Mesodermal cell (in vitro differentiated cells): ENCODE measurements at regions not wholly inside any gene's neighbourhood (a gene's known extent, or its start where the extent isn't known, plus 50 kb on each side); places are given as distances from the start of the nearest gene placed in this dataset.
"Not testable (repeated sequence)": the region's sequence is repeated elsewhere in the genome, so short reads cannot be mapped to it uniquely, and the experiment has no call there.

Experiments used
- H3K27ac ChIP-seq: 2 replicates; pipeline ENCODE4 v1.7.0; 2013; ENCODE audit warnings: mild to moderate bottlenecking, low read depth, low read length, moderate library complexity; ENCODE audit not compliant: severe bottlenecking
- H3K36me3 ChIP-seq: 2 replicates; pipeline ENCODE4 v1.7.1; 2013; ENCODE audit warnings: mild to moderate bottlenecking, low read length, moderate library complexity; ENCODE audit not compliant: control insufficient read depth, insufficient read depth
- H3K4me1 ChIP-seq: one replicate; pipeline ENCODE4 v1.7.1; 2013; ENCODE audit warnings: mild to moderate bottlenecking, low read length; ENCODE audit not compliant: insufficient read depth, control insufficient read depth, poor library complexity, severe bottlenecking
- H3K4me3 ChIP-seq: 2 replicates; pipeline ENCODE4 v1.7.0; 2013; ENCODE audit warnings: low read length, control low read depth, mild to moderate bottlenecking; ENCODE audit not compliant: insufficient read depth, poor library complexity, severe bottlenecking; ENCODE audit errors: extremely low read depth
- H3K9me3 ChIP-seq: 2 replicates; pipeline ENCODE4 v1.7.1; 2013; ENCODE audit warnings: mild to moderate bottlenecking, low read length, moderate library complexity; ENCODE audit not compliant: control insufficient read depth
- WGBS, 2 experiments: methylation state at CpG; one replicate each; pipeline ENCODE4 v1.1.5; 2013; ENCODE audit warnings: missing lambda C conversion rate in 2 of 2; ENCODE audit not compliant: insufficient coverage in 2 of 2; 5-methylcytosine and 5-hydroxymethylcytosine counted together

DNA sequence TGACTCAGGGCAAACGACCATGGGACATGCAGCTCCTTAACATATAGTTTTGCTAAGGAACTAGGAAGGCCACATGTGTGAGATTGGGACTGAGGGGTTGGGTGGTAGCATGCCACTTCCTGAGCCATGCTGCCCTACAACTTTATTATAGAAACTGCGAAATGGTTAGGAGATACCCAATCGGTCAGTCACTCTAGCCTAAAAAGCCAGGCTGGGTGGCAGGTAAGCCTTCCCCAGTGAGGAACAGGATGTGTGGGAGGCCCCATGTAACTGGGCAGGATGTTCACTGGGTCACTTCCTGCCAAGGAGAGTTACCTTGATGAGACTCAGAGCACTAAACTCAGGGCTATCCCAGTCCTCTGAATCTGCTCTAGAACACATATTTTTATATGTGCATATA, 123.5 kb downstream of the MAP3K7 start:
- H3K9me3 ChIP-seq = peaks cover 7% of the 10 kb centered on the region
- no peaks in the 10 kb centered on the region for H3K36me3 ChIP-seq
- H3K4me3 ChIP-seq = no peak overlapping the region
- WGBS, 2 experiments = 100% methylated on average over 2 of the region's 3 CpGs
- H3K27ac ChIP-seq = no peak overlapping the region
- H3K4me1 ChIP-seq = peaks cover 17% of the 10 kb centered on the region

DNA sequence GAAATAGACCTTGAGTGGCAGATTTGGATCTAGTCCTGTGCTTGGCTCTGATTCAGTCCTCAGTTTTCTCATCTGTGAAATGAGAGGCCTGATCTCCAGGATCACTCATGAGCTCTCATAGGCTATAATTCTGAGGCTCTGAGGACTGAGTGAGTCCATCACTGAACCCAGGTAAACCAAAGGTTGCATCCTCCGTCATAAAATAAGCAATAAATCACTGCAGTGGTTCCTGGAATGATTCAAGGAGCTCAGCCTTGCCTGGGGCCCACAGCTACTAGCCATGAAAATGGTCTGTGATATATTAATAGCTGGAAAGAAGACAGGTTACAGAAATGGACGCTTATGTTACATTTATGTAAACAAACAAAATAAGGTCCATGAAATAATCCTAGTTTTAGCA, 124.8 kb downstream of the MAP3K7 start:
- Histone ChIP-seq H3K27ac (no peak overlapping the region), H3K36me3 (no peaks in the 10 kb centered on the region)
- 100% methylated on average over 1 of the region's 2 CpGs; no CpG with 5 or more reads in 1 of the 2 experiments for WGBS, 2 experiments

DNA sequence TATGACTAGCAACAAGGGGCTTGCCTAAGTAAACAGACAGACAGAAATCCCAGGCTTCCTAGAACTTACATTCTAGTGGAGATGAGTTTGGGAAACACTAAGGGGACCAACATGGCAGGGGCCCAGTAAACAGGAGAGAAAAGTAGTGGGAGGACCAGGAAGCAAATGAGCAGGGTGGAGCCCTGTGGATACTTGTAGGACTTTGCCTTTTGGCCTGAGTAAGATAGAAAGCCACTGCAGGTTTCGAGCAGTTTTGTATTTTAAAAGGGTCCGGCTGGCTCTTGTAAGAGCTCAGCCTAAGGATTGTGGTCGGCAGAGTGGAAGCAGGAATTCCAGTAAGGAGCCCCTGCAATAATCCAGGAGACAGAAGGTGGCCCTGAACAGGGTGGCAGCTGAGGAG, 125.5 kb downstream of the MAP3K7 start:
- H3K9me3 ChIP-seq = peaks cover 7% of the 10 kb centered on the region
- 88 to 100% methylated on average over 2 to 3 of the region's 3 CpGs for WGBS, 2 experiments

More for the DNA sequence above, 124.8 kb downstream of the MAP3K7 start:
- H3K4me1 ChIP-seq = peaks cover 15% of the 10 kb centered on the region
- H3K4me3 ChIP-seq = no peak overlapping the region
- peaks cover 7% of the 10 kb centered on the region for H3K9me3 ChIP-seq

DNA sequence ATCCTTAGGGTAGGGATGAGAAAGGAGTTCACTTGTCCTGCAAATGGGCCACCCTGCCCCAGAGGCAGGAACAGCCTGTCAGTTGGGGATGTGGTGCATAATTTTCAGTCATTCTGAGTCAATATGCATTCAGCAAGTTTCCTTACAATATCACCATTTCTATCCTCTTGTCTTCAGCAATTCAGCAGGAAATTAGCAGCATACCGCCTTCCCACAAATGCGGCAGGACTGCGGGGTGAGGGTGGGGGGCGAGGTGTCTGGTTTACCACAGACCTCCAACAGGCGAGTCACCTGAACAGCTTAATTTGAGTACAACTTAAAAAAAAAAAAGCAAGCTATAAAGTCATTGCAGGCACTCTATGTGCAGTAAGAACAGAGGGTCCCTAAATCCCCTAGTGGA, 126.8 kb downstream of the MAP3K7 start:
- Histone ChIP-seq H3K4me1 (peaks cover 3% of the 10 kb centered on the region), H3K36me3 (no peaks in the 10 kb centered on the region), H3K4me3 (no peak overlapping the region), H3K9me3 (peaks cover 7% of the 10 kb centered on the region), H3K27ac (no peak overlapping the region)
- 89 to 95% methylated on average over 3 to 4 of the region's 5 CpGs for WGBS, 2 experiments

More for the DNA sequence above, 125.5 kb downstream of the MAP3K7 start:
- Histone ChIP-seq H3K36me3 (no peaks in the 10 kb centered on the region), H3K27ac (no peak overlapping the region), H3K4me3 (no peak overlapping the region), H3K4me1 (peaks cover 8% of the 10 kb centered on the region)

DNA sequence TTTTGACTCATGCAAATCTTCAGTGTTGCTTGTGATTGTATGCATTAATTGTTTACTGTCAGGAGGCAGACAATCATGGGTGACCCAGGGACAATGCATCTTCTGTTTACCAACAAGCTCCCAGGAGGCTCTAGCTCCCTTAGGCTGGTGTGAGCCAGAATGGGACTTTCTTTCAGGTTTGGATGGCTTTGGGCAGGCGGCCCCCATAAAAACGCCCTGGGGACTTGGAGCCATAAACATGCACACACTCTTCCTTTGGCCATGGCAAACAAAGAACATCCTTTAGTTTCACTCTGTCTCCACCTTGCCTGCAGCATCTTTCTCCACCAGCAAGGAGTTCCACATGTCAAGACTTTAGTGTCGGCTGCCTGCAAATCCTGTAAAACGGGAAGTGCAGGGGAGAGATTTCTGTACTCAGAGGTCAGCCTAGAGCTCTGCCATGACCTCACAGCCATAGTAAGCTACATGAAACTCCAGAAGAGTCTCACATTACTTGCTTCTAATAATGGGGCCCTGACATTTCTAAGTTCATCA, 127.6 kb downstream of the MAP3K7 start:
- Histone ChIP-seq H3K9me3 (peaks cover 7% of the 10 kb centered on the region), H3K27ac (no peak overlapping the region), H3K4me3 (no peak overlapping the region), H3K4me1 (peaks cover 3% of the 10 kb centered on the region), H3K36me3 (no peaks in the 10 kb centered on the region)
- WGBS, 2 experiments = 86 to 88% methylated on average over 3 of the region's 4 CpGs

DNA sequence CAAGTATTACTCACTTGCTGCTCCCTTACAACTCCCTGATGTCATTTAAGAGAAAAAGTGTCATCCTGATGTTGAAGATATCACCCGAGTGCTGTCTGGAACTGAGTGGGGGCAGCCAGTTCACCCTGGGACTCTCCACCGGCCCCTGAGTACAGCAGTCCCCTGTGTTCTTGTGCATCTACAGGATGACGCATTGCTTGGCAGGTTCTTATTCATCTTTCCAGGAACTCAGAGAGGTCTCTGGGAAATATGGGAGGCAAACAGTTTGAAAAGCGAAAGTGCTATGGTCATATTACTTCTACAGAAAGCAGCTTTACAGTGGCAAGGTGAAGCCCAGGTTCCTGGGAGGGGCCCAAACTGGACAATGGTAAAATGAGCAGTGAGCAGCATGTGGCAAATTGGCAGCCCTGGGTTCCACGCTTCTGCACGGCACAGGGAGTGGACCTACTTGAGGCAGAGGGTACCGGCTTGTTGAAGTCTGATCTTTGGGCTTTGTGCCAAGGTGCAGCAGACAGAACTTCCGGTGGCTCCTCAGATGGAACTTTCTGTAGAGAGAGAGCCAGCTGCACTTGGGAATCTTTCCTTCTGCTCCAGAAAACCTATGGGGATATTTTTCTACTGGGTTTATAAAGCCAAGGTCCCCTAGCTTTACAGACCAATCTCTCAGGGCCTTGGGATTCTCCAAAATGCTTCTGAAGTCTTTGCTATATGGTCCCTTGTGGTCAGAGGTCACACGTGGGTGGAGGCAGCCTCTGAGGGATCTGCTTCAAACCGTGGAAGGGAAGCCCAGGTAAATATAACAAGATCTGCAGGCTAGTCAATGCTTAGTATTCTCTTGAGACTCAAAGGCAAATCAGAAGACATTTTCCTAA, 128.3 kb downstream of the MAP3K7 start:
- Histone ChIP-seq H3K9me3 (peaks cover 7% of the 10 kb centered on the region), H3K4me3 (no peak overlapping the region), H3K4me1 (peaks cover 3% of the 10 kb centered on the region), H3K27ac (no peak overlapping the region), H3K36me3 (no peaks in the 10 kb centered on the region)
- 90 to 91% methylated on average over 8 to 9 of the region's 10 CpGs for WGBS, 2 experiments

DNA sequence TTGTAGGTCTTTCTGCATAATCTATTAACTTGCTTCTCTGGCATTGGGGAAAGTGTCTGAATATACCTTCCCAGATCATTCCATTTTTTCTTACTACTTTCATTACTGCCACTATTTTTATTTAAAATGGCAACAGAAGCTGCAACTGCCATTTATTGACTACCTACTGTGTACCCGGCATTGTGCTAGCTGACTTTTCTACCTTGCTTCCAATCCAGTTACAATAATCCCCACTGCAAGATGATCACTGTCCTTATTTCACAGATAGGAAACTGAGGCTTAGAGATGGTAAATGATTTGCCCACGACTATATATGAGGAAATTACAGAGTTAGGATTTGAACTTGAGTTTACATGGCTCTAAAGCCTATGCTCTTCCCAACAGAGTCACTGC, 129.0 kb downstream of the MAP3K7 start:
- 100% methylated on average over 1 of the region's 2 CpGs; no CpG with 5 or more reads in 1 of the 2 experiments for WGBS, 2 experiments
- no peak overlapping the region for H3K4me3 ChIP-seq
- peaks cover 7% of the 10 kb centered on the region for H3K9me3 ChIP-seq
- no peak overlapping the region for H3K27ac ChIP-seq
- no peaks in the 10 kb centered on the region for H3K36me3 ChIP-seq
- H3K4me1 ChIP-seq = peaks cover 3% of the 10 kb centered on the region

DNA sequence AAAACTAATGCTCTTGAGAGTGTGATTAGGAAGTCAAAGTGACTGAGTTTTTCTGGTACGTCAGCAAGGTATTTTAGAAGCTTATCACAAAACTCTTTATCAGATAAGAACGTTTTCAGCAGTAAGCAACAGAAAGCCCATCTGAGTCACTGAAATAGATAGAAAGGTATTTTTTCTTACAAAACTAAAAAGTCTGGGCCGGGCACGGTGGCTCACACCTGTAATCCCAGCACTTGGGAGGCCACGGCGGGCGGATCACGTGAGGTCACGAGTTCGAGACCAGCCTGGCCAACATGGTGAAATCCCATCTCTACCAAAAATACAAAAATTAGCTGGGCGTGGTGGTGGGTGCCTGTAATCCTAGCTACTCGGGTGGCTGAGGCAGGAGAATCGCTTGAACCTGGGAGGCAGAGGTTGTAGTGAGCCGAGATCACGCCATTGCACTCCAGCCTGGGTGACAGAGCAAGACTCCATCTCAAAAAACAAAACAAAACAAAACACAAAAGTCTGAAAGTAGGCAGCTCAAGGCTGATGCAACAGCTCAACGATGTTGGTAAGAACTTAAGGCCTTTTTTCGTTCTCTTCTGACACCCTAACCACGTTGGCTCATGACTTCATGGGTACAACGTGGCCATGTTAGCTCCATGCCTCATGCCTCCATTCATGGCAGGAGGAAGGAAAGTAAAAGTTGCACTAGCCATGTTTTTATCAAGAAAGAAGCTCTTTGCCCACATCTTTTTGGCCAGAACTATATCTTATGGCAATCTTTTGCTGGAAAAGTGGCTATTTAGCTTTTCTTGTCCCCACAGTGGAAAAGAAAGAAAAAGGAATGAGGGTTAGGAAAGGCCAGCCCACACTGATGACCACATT, 129.6 kb downstream of the MAP3K7 start:
- not testable (repeated sequence) for H3K4me1 ChIP-seq, H3K4me3 ChIP-seq, H3K36me3 ChIP-seq, H3K9me3 ChIP-seq, H3K27ac ChIP-seq
- 86 to 92% methylated on average over 7 to 15 of the region's 19 CpGs for WGBS, 2 experiments

DNA sequence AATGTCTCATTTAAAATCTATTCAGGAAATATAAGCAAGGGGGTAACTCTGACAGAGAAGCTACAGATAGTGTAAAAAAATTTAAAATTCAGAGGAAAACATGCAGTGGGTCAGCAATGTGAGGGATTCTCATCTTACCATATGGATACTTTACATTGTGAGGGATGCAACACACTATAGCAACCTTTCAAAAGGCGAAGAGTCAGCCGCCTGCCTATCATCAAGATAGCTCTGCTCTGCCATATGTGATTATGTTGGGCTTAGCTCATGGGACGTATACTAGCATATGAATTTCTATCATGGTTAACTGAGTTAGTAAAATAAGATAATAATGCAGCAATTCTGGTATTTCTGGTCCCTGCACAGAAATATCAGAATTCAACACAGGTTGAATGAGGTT, 130.9 kb downstream of the MAP3K7 start:
- Histone ChIP-seq H3K4me1 (peaks cover 3% of the 10 kb centered on the region), H3K36me3 (no peaks in the 10 kb centered on the region), H3K9me3 (peaks cover 7% of the 10 kb centered on the region), H3K27ac (no peak overlapping the region), H3K4me3 (no peak overlapping the region)
- 100% methylated on average over 3 of the region's 3 CpGs; no CpG with 5 or more reads in 1 of the 2 experiments for WGBS, 2 experiments

DNA sequence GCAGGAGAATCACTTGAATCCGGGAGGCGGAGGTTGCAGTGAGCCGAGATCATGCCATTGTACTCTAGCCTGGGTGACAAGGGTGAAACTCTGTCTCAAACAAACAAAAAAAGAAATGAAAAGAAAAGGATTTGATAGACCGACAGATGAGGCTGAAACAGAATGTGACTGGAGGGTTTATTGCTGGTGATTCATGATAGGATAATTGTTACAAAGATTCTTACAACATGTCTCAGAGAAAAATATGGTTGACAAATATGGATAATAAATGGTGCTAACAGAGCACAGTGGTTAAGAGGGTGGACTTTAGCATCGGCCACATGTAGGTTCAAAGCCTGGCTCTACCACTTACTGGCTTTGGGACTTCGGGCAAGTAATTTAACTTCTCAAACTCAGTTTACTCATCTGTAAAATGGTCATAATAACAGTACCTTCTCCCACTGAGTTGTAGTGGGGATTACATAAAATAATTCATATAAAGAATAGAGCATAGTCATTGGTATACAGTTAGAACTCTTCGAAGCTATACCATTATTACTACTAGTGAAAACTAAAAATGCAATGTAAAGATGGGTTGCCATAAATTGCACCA, 131.9 kb downstream of the MAP3K7 start:
- no peaks in the 10 kb centered on the region for H3K36me3 ChIP-seq
- no peak overlapping the region for H3K27ac ChIP-seq
- no peak overlapping the region for H3K4me3 ChIP-seq
- peaks cover 3% of the 10 kb centered on the region for H3K9me3 ChIP-seq
- 90 to 100% methylated on average over 3 to 6 of the region's 7 CpGs for WGBS, 2 experiments
- peaks cover 3% of the 10 kb centered on the region for H3K4me1 ChIP-seq
